ENCODE measurements at regions not wholly inside any gene's neighbourhood (a gene's known extent, or its start where the extent isn't known, plus 50 kb on each side); places are given as distances from the start of the nearest gene placed in this dataset.

GRCh38 chrX:145396612-145397011 is 149.3 kb downstream of the SPANXN1 start:
- no peak for TF ChIP-seq CTCF (IDR thresholded peaks at IDR 0.05 in 2 of 3, conservative IDR thresholded peaks at IDR 0.05 in 1 of 3; ENCODE audit: control insufficient read depth in 2 of 3, extremely low read depth in 1 of 3, insufficient read depth in 1 of 3, low read depth in 3 of 3, low read length in 3 of 3)
- TF ChIP-seq, protein P1, sequence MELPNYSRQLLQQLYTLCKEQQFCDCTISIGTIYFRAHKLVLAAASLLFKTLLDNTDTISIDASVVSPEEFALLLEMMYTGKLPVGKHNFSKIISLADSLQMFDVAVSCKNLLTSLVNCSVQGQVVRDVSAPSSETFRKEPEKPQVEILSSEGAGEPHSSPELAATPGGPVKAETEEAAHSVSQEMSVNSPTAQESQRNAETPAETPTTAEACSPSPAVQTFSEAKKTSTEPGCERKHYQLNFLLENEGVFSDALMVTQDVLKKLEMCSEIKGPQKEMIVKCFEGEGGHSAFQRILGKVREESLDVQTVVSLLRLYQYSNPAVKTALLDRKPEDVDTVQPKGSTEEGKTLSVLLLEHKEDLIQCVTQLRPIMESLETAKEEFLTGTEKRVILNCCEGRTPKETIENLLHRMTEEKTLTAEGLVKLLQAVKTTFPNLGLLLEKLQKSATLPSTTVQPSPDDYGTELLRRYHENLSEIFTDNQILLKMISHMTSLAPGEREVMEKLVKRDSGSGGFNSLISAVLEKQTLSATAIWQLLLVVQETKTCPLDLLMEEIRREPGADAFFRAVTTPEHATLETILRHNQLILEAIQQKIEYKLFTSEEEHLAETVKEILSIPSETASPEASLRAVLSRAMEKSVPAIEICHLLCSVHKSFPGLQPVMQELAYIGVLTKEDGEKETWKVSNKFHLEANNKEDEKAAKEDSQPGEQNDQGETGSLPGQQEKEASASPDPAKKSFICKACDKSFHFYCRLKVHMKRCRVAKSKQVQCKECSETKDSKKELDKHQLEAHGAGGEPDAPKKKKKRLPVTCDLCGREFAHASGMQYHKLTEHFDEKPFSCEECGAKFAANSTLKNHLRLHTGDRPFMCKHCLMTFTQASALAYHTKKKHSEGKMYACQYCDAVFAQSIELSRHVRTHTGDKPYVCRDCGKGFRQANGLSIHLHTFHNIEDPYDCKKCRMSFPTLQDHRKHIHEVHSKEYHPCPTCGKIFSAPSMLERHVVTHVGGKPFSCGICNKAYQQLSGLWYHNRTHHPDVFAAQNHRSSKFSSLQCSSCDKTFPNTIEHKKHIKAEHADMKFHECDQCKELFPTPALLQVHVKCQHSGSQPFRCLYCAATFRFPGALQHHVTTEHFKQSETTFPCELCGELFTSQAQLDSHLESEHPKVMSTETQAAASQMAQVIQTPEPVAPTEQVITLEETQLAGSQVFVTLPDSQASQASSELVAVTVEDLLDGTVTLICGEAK (IDR thresholded peaks at IDR 0.05; ENCODE audit: borderline replicate concordance), result no peak
- no peak for TF ChIP-seq ELK1 (IDR thresholded peaks at IDR 0.05; ENCODE audit: low read depth, low read length)
- TF ChIP-seq NFYB (IDR thresholded peaks at IDR 0.05; ENCODE audit: insufficient read depth, low read depth, low read length), result no peak
- no peak for TF ChIP-seq POLR2A (IDR thresholded peaks at IDR 0.05; ENCODE audit: low read depth, low read length)
- TF ChIP-seq TAF1 (IDR thresholded peaks at IDR 0.05; ENCODE audit: borderline replicate concordance, low read depth, low read length), result no peak
- no peak for TF ChIP-seq STAT3 (IDR thresholded peaks at IDR 0.05; ENCODE audit: low read depth, low read length)
- no peak for TF ChIP-seq CHD4 (IDR thresholded peaks at IDR 0.05)
- TF ChIP-seq RELA (IDR thresholded peaks at IDR 0.05; ENCODE audit: borderline replicate concordance, partially characterized antibody), result no peak
- no peak for TF ChIP-seq EP300 (IDR thresholded peaks at IDR 0.05; ENCODE audit: borderline replicate concordance in 1 of 2, control insufficient read depth in 1 of 2, low read depth in 2 of 2, low read length in 2 of 2)

Data from GM12878 (cell line).